Kidney epithelial cell (primary cell): ENCODE measurements at regions not wholly inside any gene's neighbourhood (a gene's known extent, or its start where the extent isn't known, plus 50 kb on each side); places are given as distances from the start of the nearest gene placed in this dataset.

ENCODE experiments used
- DNase-seq: peaks from one replicate; pipeline ENCODE4 v3.0.0-alpha.2; 2010; ENCODE audit warnings: low read depth
- H3K27me3 ChIP-seq: 2 replicates; pipeline ENCODE4 v1.6.0; 2011; ENCODE audit warnings: low read length; ENCODE audit not compliant: control insufficient read depth, insufficient read depth
- H3K36me3 ChIP-seq: 2 replicates; pipeline ENCODE4 v1.5.1; 2011; ENCODE audit warnings: low read length; ENCODE audit not compliant: control insufficient read depth, insufficient read depth
- H3K4me3 ChIP-seq: 2 replicates; pipeline ENCODE4 v1.5.1; 2011; ENCODE audit warnings: low read depth, mild to moderate bottlenecking, control low read depth, low read length
- CTCF ChIP-seq: IDR thresholded peaks from 2 replicates; pipeline ENCODE4 v1.5.1; 2011; ENCODE audit warnings: mild to moderate bottlenecking, moderate library complexity, low read length, control low read depth, inconsistent platforms; ENCODE audit not compliant: insufficient read depth, poor library complexity, severe bottlenecking

GRCh38 chrX:44440006-44440405 lies 96.5 kb upstream of the EFHC2 start:
- DNase-seq, result no peak
- Histone ChIP-seq H3K36me3 (no peaks in the 10 kb centered on the region), H3K4me3 (no peak overlapping the region), H3K27me3 (no peaks in the 10 kb centered on the region)
- no peak for TF ChIP-seq CTCF

DNA sequence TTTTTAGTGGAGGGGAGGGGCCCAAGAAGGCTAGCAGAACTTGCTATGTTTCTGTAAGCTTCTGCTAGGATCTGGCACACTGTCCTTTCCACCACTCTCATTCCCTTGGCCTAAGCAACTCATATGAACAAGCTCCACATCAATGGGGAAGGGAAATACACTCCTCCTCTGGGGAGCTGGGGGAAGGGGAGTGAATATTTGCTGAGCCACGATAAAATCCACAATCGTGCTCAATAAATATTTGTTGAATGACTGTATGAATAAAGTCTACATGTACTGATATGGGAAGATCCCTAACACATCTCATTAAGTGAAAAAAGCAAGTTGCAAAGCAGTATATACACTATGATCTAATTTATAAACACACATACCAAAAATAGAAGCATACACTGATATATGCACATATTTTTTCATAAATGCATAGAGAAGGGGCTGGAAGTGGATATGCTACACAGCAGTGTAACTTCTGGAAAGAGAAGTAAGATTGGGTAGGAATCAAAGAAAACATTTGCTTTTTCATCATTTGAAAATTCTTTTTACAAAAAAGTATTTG lies 95.8 kb upstream of the EFHC2 start:
- Histone ChIP-seq H3K36me3 (no peaks in the 10 kb centered on the region), H3K27me3 (no peaks in the 10 kb centered on the region), H3K4me3 (no peak overlapping the region)
- no peak for TF ChIP-seq CTCF
- DNase-seq, result no peak

DNA sequence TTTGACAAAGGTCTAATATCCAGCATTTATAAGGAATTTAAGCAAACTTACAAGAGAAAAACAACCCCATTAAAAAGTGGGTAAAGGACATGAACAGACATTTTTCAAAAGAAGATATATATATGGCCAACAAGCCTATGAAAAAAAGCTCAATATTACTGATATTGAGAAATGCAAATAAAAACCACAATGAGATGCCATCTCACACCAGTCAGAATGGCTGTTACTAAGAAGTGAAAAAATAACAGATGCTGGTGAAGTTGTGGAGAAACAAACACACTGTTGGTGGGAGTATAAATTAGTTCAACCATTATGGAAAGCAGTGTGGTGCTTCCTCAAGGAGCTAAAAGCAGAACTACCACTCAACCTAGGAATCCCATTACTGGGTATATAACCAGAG lies 91.6 kb upstream of the EFHC2 start:
- no peak for TF ChIP-seq CTCF
- H3K4me3 ChIP-seq, result no peak overlapping the region
- no peaks in the 10 kb centered on the region for H3K27me3 ChIP-seq
- no peaks in the 10 kb centered on the region for H3K36me3 ChIP-seq
- DNase-seq, result no peak

DNA sequence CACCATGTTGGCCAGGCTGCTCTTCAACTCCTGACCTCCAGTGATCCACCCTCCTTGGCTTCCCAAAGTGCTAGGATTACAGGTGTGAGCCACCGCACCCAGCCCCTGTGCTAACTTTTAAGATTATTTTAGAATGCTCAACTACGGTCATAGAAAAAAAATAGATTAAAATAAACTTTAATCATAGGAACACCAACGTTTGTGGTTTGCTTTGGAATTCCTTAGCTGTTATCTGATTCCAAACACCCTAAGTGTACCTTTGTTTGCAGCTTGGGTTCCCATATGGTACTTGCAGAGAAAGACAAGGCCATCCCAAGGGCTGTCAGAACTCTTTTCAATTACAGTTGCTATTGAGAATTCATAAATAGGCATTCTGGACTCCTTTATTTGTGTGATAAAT lies 90.1 kb upstream of the EFHC2 start:
- H3K27me3 ChIP-seq, result no peaks in the 10 kb centered on the region
- no peak for DNase-seq
- H3K4me3 ChIP-seq, result no peak overlapping the region
- no peak for TF ChIP-seq CTCF
- no peaks in the 10 kb centered on the region for H3K36me3 ChIP-seq

DNA sequence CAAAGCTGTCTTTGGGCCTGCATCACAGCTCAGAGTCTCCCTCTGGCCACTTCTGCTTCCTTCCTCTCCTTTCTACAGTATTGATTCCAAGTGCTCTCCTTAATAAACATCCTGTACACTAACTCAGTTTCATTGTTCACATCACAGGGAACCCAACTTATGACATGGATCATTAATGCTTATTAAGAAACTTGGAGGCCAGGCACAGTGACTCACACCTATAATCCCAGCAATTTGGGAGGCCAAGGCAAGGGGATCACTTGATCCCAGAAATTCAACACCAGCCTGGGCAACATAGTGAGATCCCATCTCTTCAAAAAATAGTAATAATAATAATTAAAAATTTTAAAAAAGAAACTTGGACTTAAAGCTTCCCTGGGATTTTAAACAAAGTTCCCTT lies 89.2 kb upstream of the EFHC2 start:
- Histone ChIP-seq H3K4me3 (no peak overlapping the region), H3K36me3 (no peaks in the 10 kb centered on the region), H3K27me3 (no peaks in the 10 kb centered on the region)
- TF ChIP-seq CTCF, result no peak
- DNase-seq, result no peak

- peak; percentile 42 for DNase-seq
- Histone ChIP-seq H3K27me3 (no peaks in the 10 kb centered on the region), H3K4me3 (no peak overlapping the region), H3K36me3 (no peaks in the 10 kb centered on the region)
- no peak for TF ChIP-seq CTCF
Measured at GRCh38 chrX:44431194-44431593, 87.7 kb upstream of the EFHC2 start.
